ENCODE measurements at regions not wholly inside any gene's neighbourhood (a gene's known extent, or its start where the extent isn't known, plus 50 kb on each side); places are given as distances from the start of the nearest gene placed in this dataset.

GRCh38 chr5:5799826-5800225 lies 377.3 kb downstream of the ICE1 start:
- H3K4me1 ChIP-seq, result no peaks in the 10 kb centered on the region
- H3K27ac ChIP-seq, result no peak overlapping the region
- no peaks in the 10 kb centered on the region for H3K27me3 ChIP-seq
- no peaks in the 10 kb centered on the region for H3K36me3 ChIP-seq
- TF ChIP-seq CTCF (IDR thresholded peaks at IDR 0.05), result no peak
- DNase-seq (no peak), FAIRE-seq (no peak), ATAC-seq (no peak)
- H3K4me3 ChIP-seq, result no peak overlapping the region
- intact Hi-C loops (cut with DNase I), result no loop called here
- H3K9me3 ChIP-seq, result no peaks in the 10 kb centered on the region
- WGBS, 2 donors, result 71 to 86% methylated on average over 3 of the region's 3 CpGs

DNA sequence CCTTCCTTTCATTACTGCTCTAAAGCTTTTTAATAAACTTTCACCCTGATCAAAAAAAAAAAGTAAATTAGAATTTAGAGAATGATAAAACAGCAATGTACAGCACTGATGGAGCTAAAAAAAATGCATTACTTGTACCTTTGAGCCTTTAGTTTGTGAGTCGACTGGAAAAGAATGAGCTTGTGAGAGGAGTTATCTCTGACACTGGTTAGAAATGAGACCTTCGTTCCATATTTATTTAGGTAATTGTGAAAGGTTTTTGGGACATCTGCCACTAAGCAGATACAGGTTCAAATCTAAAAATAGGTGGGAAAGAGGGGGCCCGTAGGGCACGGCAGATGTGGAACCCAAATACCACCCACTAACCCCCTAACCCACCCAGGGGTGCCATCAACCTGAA lies 376.8 kb downstream of the ICE1 start:
- H3K27me3 ChIP-seq, result no peaks in the 10 kb centered on the region
- H3K36me3 ChIP-seq, result no peaks in the 10 kb centered on the region
- H3K4me1 ChIP-seq, result no peaks in the 10 kb centered on the region
- no peak for DNase-seq
- WGBS, 2 donors, result 65 to 79% methylated on average over 4 of the region's 4 CpGs
- no peaks in the 10 kb centered on the region for H3K9me3 ChIP-seq
- FAIRE-seq, result no peak
- TF ChIP-seq CTCF (IDR thresholded peaks at IDR 0.05), result no peak
- ATAC-seq, result no peak
- H3K4me3 ChIP-seq, result no peak overlapping the region
- H3K27ac ChIP-seq, result no peak overlapping the region
- intact Hi-C loops (cut with DNase I), result no loop called here

DNA sequence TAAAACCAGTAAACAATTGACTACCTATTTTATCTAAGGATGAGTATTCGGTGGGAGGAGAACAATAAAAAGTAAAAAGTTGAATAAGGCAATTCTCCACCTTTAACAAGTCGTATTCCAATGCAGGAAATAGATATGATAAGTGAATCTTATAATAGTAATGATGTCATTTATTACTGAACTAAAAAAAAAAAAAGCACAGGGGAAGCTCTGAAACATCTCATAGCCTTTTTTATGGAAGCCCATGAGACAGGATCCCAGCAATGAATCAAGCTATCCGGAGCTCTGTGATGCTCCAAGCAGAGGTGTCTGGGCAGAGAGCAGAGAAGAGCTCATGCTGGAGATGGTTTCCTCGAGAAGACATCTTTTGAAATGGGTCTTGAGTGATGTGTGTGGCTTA lies 376.0 kb downstream of the ICE1 start:
- FAIRE-seq (no peak), DNase-seq (no peak), ATAC-seq (no peak)
- Histone ChIP-seq H3K4me3 (no peak overlapping the region), H3K27me3 (no peaks in the 10 kb centered on the region), H3K27ac (no peak overlapping the region), H3K9me3 (no peaks in the 10 kb centered on the region), H3K4me1 (peaks cover 0 to 2% (median 0%) of the 10 kb centered on the region in 3 donors), H3K36me3 (no peaks in the 10 kb centered on the region)
- intact Hi-C loops (cut with DNase I), result no loop called here
- TF ChIP-seq CTCF (IDR thresholded peaks at IDR 0.05), result no peak
- 48 to 50% methylated on average over 4 of the region's 4 CpGs for WGBS, 2 donors

DNA sequence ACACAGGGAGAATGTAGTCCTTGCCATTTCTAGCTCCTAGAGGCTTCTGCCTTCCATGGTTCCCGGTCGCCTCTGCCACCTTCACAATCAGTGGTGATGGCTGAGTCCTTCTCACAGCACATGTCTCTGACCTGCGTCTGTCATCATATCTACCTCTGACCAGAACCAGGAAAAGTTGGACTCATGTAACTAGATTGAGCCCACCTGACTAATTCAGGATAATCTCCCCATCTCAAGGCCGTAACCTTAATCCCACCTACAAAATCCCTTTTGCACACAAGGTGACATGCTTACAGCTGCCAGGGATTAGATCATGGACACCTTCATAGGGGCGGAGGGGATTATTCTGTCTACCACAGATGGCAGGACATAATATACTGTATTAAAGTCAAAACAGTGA lies 375.6 kb downstream of the ICE1 start:
- H3K27ac ChIP-seq, result no peak overlapping the region
- no peak for FAIRE-seq
- H3K4me1 ChIP-seq, result peaks cover 0 to 2% (median 0%) of the 10 kb centered on the region in 3 donors
- DNase-seq, result no peak
- ATAC-seq, result no peak
- no peaks in the 10 kb centered on the region for H3K36me3 ChIP-seq
- no peaks in the 10 kb centered on the region for H3K27me3 ChIP-seq
- 90 to 91% methylated on average over 5 of the region's 5 CpGs for WGBS, 2 donors
- no peaks in the 10 kb centered on the region for H3K9me3 ChIP-seq
- intact Hi-C loops (cut with DNase I), result no loop called here
- H3K4me3 ChIP-seq, result no peak overlapping the region
- no peak for TF ChIP-seq CTCF (IDR thresholded peaks at IDR 0.05)

GRCh38 chr5:5795074-5795771 lies 372.7 kb downstream of the ICE1 start:
- no peak for FAIRE-seq
- WGBS, 2 donors, result 52 to 55% methylated on average over 14 of the region's 14 CpGs
- ATAC-seq, result peak; percentile 72 to 96 (median 94)

More at GRCh38 chr5:5795074-5795771, 372.7 kb downstream of the ICE1 start:
- intact Hi-C loops (cut with DNase I), result no loop called here
- H3K27me3 ChIP-seq, result no peaks in the 10 kb centered on the region
- no peaks in the 10 kb centered on the region for H3K9me3 ChIP-seq
- no peaks in the 10 kb centered on the region for H3K36me3 ChIP-seq
- no peak overlapping the region for H3K27ac ChIP-seq
- TF ChIP-seq CTCF (IDR thresholded peaks at IDR 0.05), result no peak
- no peak overlapping the region for H3K4me3 ChIP-seq
- peaks cover 0 to 2% (median 0%) of the 10 kb centered on the region in 3 donors for H3K4me1 ChIP-seq
- peak in 5 of 6 donors; percentile 40 to 77 (median 67) for DNase-seq
